ENCODE measurements at regions not wholly inside any gene's neighbourhood (a gene's known extent, or its start where the extent isn't known, plus 50 kb on each side); places are given as distances from the start of the nearest gene placed in this dataset.

GRCh38 chr14:76697246-76697905, 63.9 kb upstream of the VASH1 start:
- TF ChIP-seq SIN3A (IDR thresholded peaks at IDR 0.05; ENCODE audit: low read depth), result no peak
- no peak for TF ChIP-seq ZNF274 (IDR thresholded peaks at IDR 0.05; ENCODE audit: low read depth, low read length)
- TF ChIP-seq MAX (IDR thresholded peaks at IDR 0.05), result no peak
- TF ChIP-seq CTCF (IDR thresholded peaks at IDR 0.05 in 2 of 3, conservative IDR thresholded peaks at IDR 0.05 in 1 of 3; ENCODE audit: borderline replicate concordance in 1 of 3, insufficient read depth in 1 of 3, low read depth in 2 of 3, low read length in 2 of 3), result no peak
- TF ChIP-seq EZH2 (IDR thresholded peaks at IDR 0.05), result no peak
- TF ChIP-seq EZH2phosphoT487 (IDR thresholded peaks at IDR 0.05; ENCODE audit: borderline replicate concordance), result no peak
- no peak for TF ChIP-seq FOSL1 (IDR thresholded peaks at IDR 0.05; ENCODE audit: low read depth)
- no peak for TF ChIP-seq POLR2A (IDR thresholded peaks at IDR 0.05; ENCODE audit: borderline replicate concordance, extremely low read depth, insufficient read depth, insufficient read length)
- TF ChIP-seq REST (IDR thresholded peaks at IDR 0.05; ENCODE audit: low read depth), result no peak
- no peak for TF ChIP-seq ATF3 (IDR thresholded peaks at IDR 0.05)
- TF ChIP-seq POLR2AphosphoS5 (IDR thresholded peaks at IDR 0.05; ENCODE audit: low read depth, low read length), result no peak
- TF ChIP-seq YY1 (IDR thresholded peaks at IDR 0.05; ENCODE audit: extremely low read depth, insufficient replicate concordance, low read depth, low read length), result no peak
